Effector memory CD4-positive, alpha-beta T cell (primary cell): ENCODE measurements at regions not wholly inside any gene's neighbourhood (a gene's known extent, or its start where the extent isn't known, plus 50 kb on each side); places are given as distances from the start of the nearest gene placed in this dataset.

Source experiments
- DNase-seq, 3 donors: peaks; one replicate each; pipeline ENCODE4 v3.0.0-alpha.2; 2020
- H3K27ac ChIP-seq: 2 replicates; pipeline ENCODE4 v1.7.0; 2013; ENCODE audit warnings: mild to moderate bottlenecking, low read length, moderate library complexity; ENCODE audit not compliant: insufficient read depth, poor library complexity, severe bottlenecking
- H3K27me3 ChIP-seq: replicated peaks from 2 replicates; pipeline ENCODE4 v1.7.0; 2013; ENCODE audit warnings: mild to moderate bottlenecking, low read length; ENCODE audit not compliant: insufficient read depth, control insufficient read depth, poor library complexity, severe bottlenecking
- H3K36me3 ChIP-seq: 2 replicates; pipeline ENCODE4 v1.7.0; 2013; ENCODE audit warnings: mild to moderate bottlenecking, low read length, moderate library complexity; ENCODE audit not compliant: control insufficient read depth, insufficient read depth
- H3K4me1 ChIP-seq: 2 replicates; pipeline ENCODE4 v1.7.0; 2013; ENCODE audit warnings: low read length, mild to moderate bottlenecking; ENCODE audit not compliant: control insufficient read depth, insufficient read depth, poor library complexity, severe bottlenecking
- H3K4me3 ChIP-seq: 2 replicates; pipeline ENCODE4 v1.7.0; 2013; ENCODE audit warnings: low read length, low read depth, mild to moderate bottlenecking; ENCODE audit not compliant: insufficient read depth, poor library complexity, severe bottlenecking
- H3K9me3 ChIP-seq: 2 replicates; pipeline ENCODE4 v1.7.0; 2013; ENCODE audit warnings: mild to moderate bottlenecking, low read length, moderate library complexity; ENCODE audit not compliant: control insufficient read depth

GRCh38 chr6:17032988-17033634, 68.7 kb upstream of the STMND1 start:
- DNase-seq = no peak
- no peaks in the 10 kb centered on the region for H3K36me3 ChIP-seq
- H3K4me3 ChIP-seq = no peak overlapping the region
- H3K9me3 ChIP-seq = no peaks in the 10 kb centered on the region
- no peak overlapping the region for H3K27ac ChIP-seq
- H3K4me1 ChIP-seq = no peaks in the 10 kb centered on the region
- H3K27me3 ChIP-seq = no peaks in the 10 kb centered on the region

GRCh38 chr6:17032590-17032987, 69.3 kb upstream of the STMND1 start:
- no peaks in the 10 kb centered on the region for H3K27me3 ChIP-seq
- no peaks in the 10 kb centered on the region for H3K9me3 ChIP-seq
- H3K36me3 ChIP-seq = no peaks in the 10 kb centered on the region
- H3K4me3 ChIP-seq = no peak overlapping the region
- no peak overlapping the region for H3K27ac ChIP-seq
- DNase-seq = no peak
- no peaks in the 10 kb centered on the region for H3K4me1 ChIP-seq

GRCh38 chr6:17031961-17032360, 69.9 kb upstream of the STMND1 start:
- Histone ChIP-seq H3K4me3 (no peak overlapping the region), H3K9me3 (no peaks in the 10 kb centered on the region), H3K27ac (no peak overlapping the region), H3K4me1 (no peaks in the 10 kb centered on the region), H3K36me3 (no peaks in the 10 kb centered on the region), H3K27me3 (no peaks in the 10 kb centered on the region)
- no peak for DNase-seq

- Histone ChIP-seq H3K4me3 (no peak overlapping the region), H3K27me3 (no peaks in the 10 kb centered on the region), H3K4me1 (no peaks in the 10 kb centered on the region), H3K9me3 (peaks cover 5% of the 10 kb centered on the region), H3K36me3 (no peaks in the 10 kb centered on the region), H3K27ac (no peak overlapping the region)
- DNase-seq = no peak
Observed at GRCh38 chr6:17027441-17027840, 74.4 kb upstream of the STMND1 start.

GRCh38 chr6:17022604-17023003, 79.2 kb upstream of the STMND1 start:
- peaks cover 2% of the 10 kb centered on the region for H3K27me3 ChIP-seq
- no peaks in the 10 kb centered on the region for H3K36me3 ChIP-seq
- no peak overlapping the region for H3K27ac ChIP-seq
- no peaks in the 10 kb centered on the region for H3K4me1 ChIP-seq
- peaks cover 5% of the 10 kb centered on the region for H3K9me3 ChIP-seq
- no peak overlapping the region for H3K4me3 ChIP-seq
- DNase-seq = no peak

GRCh38 chr6:17021539-17021889, 80.3 kb upstream of the STMND1 start:
- H3K4me3 ChIP-seq = no peak overlapping the region
- peaks cover 2% of the 10 kb centered on the region for H3K27me3 ChIP-seq
- peaks cover 5% of the 10 kb centered on the region for H3K9me3 ChIP-seq
- no peak for DNase-seq
- H3K36me3 ChIP-seq = no peaks in the 10 kb centered on the region
- no peaks in the 10 kb centered on the region for H3K4me1 ChIP-seq
- no peak overlapping the region for H3K27ac ChIP-seq

GRCh38 chr6:17020889-17021538, 80.8 kb upstream of the STMND1 start:
- no peak for DNase-seq
- Histone ChIP-seq H3K9me3 (peaks cover 5% of the 10 kb centered on the region), H3K27me3 (peaks cover 2% of the 10 kb centered on the region), H3K4me3 (no peak overlapping the region), H3K27ac (no peak overlapping the region), H3K4me1 (no peaks in the 10 kb centered on the region), H3K36me3 (no peaks in the 10 kb centered on the region)

- no peaks in the 10 kb centered on the region for H3K36me3 ChIP-seq
- H3K4me3 ChIP-seq = no peak overlapping the region
- no peaks in the 10 kb centered on the region for H3K4me1 ChIP-seq
- H3K9me3 ChIP-seq = no peaks in the 10 kb centered on the region
- no peak for DNase-seq
- H3K27ac ChIP-seq = no peak overlapping the region
- peaks cover 2% of the 10 kb centered on the region for H3K27me3 ChIP-seq
Observed at GRCh38 chr6:17018425-17018824, 83.4 kb upstream of the STMND1 start.

- DNase-seq = no peak
- Histone ChIP-seq H3K27ac (no peak overlapping the region), H3K36me3 (no peaks in the 10 kb centered on the region), H3K27me3 (peaks cover 2% of the 10 kb centered on the region), H3K4me3 (no peak overlapping the region), H3K4me1 (no peaks in the 10 kb centered on the region), H3K9me3 (no peaks in the 10 kb centered on the region)
Observed at GRCh38 chr6:17017416-17017815, 84.4 kb upstream of the STMND1 start.

- Histone ChIP-seq H3K27ac (no peak overlapping the region), H3K27me3 (peaks cover 2% of the 10 kb centered on the region), H3K4me1 (no peaks in the 10 kb centered on the region), H3K4me3 (peak overlapping the region; percentile 61), H3K9me3 (no peaks in the 10 kb centered on the region), H3K36me3 (no peaks in the 10 kb centered on the region)
- peak in 1 of 3 donors; percentile 11 for DNase-seq
Observed at GRCh38 chr6:17015551-17016381, 86.1 kb upstream of the STMND1 start.
